NCI-H2107 treated with DMSO at 0.1 percent for 48 hours (cell line): ENCODE measurements at regions not wholly inside any gene's neighbourhood (a gene's known extent, or its start where the extent isn't known, plus 50 kb on each side); places are given as distances from the start of the nearest gene placed in this dataset.
"Not testable (repeated sequence)": the region's sequence is repeated elsewhere in the genome, so short reads cannot be mapped to it uniquely, and the experiment has no call there.

ENCODE experiments used
- DNase-seq: peaks from one replicate; lab custom pipeline; 2025; ENCODE audit not compliant: unreplicated experiment; lab: John Stamatoyannopoulos, UW

GRCh38 chr1:96144636-96145035 is 576.9 kb upstream of the PTBP2 start:
- no peak for DNase-seq

DNA sequence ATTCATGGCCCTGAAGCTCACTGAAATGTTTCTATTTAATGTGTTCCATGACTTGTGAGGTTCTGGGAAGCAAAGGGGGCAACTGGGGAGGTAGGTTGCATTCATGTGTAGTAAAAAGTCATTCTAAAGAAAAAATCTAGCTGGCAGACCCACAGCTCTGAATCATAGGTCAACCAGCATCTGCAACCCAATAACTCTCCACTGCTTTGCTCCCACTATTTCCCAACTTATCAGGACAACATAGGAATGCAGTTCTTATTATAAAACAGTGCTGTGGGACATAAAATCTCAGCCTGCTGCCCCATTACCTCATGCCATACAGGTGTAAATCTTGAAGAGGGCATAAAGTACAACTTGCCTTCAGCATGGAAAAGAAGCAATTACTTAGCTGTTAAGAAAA is 576.1 kb upstream of the PTBP2 start:
- DNase-seq, result no peak

DNA sequence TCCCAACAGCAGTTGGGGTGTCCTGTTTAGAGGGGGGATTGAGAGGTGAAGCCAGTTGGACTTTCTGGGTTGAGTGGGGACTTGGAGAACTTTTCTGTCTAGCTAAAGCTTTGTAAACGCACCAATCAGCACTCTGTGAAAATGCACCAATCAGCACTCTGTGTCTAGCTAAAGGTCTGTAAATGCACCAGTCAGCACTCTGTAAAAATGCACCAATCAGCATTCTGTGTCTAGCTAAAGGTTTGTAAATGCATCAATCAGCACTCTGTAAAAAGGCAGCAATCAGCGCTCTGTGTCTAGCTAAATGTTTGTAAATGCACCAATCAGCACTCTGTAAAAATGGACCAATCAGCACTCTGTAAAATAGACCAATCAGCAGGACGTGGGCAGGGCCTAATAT is 568.6 kb upstream of the PTBP2 start:
- not testable (repeated sequence) for DNase-seq

- no peak for DNase-seq
These were observed 564.5 kb upstream of the PTBP2 start for GRCh38 chr1:96157101-96157500.

DNA sequence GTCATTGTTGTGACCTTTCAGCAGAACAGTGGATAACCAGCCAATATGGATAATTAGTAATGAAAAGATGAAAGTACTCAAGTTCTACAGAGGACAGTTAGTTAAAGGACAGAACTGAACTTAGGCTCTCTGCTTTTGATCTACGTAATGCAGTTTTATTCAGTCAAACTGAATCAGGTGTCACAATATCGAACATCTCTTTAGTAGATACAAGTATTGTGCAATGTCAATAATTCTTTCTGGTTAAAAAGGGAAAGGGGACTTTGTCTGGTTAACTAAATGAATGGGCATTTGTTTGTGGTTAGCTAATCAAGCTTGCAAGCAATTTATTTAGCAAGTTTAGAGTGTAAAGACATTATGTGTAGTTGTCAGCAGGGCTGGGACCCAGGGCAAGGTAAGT is 562.2 kb upstream of the PTBP2 start:
- DNase-seq, result no peak

DNA sequence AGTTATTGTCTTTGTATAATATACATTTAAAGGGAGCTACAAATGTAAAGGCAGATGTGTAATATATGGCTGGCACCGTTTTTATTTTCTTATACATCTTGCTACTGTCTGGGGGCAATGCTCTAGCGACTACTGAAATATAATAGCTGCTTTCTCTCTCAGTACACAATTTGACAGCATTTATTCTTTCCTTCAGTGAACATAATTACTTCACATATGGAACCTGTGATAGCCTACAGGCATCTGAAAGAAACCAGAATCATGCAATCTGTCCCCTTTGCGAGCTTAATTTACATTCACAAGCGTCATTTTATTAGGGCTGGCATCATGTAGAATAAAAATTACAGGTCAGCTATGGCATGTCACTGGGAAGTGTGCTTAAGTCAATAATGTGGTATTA is 557.5 kb upstream of the PTBP2 start:
- no peak for DNase-seq

GRCh38 chr1:96178053-96178452 is 543.5 kb upstream of the PTBP2 start:
- DNase-seq, result no peak

GRCh38 chr1:96183485-96183884 is 538.1 kb upstream of the PTBP2 start:
- DNase-seq, result no peak

DNA sequence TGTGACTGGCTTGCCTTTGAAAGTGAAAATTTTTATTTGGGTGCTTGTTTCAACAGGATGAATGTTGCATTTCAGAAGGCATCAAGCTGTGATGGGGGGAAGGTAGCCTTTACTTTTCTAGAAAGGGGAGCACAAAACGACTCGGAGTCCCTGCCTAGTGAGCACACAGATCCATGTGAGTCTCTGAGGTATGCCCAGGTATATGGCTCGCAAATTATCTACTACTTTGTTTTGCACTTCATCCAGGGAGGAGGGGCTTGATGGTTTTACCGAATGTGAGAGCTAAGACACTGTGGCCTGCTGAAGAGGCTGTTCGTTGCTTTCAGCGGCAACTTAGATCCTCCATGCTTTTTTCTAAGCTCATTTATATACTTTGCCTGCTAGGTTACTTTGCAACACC is 537.7 kb upstream of the PTBP2 start:
- DNase-seq, result no peak

DNA sequence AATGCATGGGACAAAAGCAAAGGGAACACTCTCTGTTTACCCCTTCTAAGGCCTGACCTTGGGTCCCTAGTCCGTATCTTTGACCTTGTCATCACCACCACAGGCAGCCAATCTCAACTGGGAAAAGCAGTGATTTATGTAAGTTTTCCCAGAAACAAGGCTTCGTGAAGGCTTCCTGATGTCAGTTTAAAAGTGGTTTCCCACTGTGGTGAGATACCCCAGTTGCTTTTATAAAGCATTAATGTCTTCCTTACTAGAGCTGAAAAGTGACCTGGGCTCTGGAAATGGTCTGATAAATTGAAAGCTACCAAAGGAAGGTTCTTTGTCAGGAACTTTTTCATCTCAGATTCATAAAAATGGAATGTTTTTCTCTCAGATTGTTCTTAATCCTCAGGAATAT is 536.4 kb upstream of the PTBP2 start:
- DNase-seq, result no peak

DNA sequence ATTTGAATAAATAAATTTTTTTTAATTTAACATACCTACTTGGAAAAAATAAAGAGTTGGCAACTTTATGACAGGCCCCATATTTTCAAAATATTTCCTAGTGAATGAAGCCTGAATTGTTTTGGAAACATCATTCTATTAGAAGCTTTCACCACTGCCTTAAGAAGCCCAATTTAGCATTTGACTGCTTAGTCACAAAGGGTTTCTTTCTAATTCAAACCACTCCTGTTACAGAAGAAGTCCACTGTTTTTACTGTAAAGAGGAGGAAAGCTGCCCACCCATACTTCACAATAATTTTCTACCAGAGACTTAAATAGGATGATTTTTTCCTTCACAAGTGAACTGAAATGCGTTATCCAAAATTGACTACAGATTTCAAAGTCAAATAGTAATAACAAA is 534.6 kb upstream of the PTBP2 start:
- no peak for DNase-seq

DNA sequence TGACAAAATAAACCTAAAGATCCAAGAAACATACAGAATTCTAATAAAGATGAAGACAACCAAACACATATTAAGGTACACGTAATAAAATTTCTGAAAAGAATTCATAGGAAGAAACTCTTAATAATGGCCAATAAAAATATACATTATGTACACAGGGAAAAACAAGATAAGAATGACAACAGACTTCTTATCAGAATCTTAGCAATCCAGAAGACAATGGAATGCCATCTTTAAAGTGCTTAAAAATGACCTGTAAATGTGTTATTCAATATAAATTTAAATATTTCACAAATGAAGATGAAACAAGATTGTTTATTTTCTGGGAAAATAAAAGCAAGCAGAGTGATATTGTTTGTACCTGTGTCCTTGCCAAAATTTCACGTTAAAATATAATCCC is 530.4 kb upstream of the PTBP2 start:
- no peak for DNase-seq

DNA sequence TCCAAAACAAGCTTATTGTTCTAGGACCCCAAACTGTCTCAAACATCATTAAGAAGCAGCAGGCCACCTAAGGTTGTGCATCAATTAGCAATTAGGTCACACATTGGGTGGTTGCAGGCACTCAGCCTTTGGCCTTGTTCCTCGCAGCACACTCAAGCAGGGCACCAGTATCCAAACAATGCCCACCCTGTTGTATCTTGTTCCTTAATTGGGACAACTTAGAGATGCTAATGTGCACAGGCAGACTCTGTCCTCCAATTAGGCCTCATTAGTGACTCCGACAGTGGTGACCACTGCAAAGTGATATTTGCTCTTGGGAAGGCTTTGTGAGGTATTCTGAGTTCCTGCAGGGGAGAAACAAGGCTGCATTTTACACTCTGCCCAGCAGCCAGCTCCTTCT is 515.1 kb upstream of the PTBP2 start:
- no peak for DNase-seq

DNA sequence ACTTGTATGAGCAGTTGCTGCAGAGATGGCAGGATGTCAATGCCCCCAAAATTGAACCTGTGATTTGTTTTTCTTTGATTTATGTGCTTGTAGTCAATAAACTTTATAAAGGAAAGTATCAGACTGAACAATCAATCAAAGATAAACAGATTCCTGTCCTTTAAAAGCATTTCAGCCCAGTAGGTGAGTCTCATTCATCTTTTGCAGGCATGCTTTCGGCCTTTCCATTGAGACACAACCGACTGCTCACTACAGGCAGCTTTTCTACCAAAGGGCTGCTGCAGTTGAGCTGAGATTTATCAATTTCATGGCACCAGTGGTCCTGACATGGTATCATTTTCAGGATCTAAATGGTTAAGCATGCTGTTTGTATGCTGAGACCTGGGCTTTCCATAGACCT is 513.6 kb upstream of the PTBP2 start:
- DNase-seq, result no peak

DNA sequence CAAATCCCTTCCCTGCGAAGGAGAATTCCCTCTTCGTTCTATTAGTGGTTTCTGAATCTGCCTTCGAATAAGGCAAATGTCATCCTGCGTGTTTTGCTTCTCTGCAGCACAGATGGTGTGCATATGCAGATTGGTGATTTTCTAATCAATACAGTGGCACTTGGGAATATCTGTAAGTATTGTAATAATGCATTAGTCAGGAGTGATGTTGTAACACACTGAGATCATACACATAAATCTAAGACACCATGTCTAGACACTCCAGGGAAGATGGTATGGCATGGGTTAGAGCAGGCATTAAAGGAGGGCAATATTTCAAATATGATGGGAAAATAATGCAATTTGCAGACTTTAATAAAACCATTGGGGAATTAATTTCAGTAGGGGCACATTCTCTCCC is 513.2 kb upstream of the PTBP2 start:
- no peak for DNase-seq

DNA sequence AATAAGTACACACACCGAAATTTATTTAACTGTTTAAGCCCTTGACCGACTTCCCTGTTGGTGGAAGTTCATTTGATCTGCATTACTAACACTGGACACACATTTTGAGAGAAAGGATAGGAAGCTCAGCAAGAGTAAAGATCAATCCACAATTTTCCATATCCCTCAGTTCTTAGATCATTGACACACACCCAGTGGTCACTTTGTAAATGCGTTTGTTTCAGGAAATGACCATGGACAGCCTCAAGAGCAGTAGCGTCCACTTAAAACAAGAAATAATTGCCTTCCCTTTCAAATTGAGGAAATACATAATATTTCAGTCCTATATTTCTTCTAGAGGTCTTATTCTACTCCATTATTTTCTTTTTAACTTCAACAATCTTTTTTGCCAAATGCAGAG is 511.5 kb upstream of the PTBP2 start:
- no peak for DNase-seq

- no peak for DNase-seq
These were observed 510.4 kb upstream of the PTBP2 start for GRCh38 chr1:96211202-96211601.

DNA sequence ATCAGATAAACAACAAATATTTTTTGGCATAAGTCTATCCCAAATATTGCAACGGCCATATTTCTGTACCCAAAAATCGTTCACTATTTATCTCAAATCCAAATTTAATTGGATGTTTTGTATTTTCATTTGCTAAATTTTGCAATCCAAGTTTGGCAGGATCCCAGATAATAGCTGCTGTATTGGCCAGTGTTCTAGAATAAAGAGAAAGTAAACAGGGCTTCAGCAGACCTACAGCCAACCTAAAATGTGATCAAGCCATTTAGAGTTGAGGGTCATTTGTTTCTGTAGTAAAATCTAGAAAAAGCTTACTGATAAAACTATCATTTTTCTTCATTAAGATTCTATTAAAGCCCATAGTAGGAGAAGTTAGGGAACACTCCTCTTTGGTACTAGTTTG is 506.6 kb upstream of the PTBP2 start:
- DNase-seq, result no peak

- no peak for DNase-seq
These were observed 500.9 kb upstream of the PTBP2 start for GRCh38 chr1:96220651-96221050.

- DNase-seq, result no peak
These were observed 498.9 kb upstream of the PTBP2 start for GRCh38 chr1:96222701-96223100.

- not testable (repeated sequence) for DNase-seq
These were observed 497.4 kb upstream of the PTBP2 start for GRCh38 chr1:96224229-96224628.

DNA sequence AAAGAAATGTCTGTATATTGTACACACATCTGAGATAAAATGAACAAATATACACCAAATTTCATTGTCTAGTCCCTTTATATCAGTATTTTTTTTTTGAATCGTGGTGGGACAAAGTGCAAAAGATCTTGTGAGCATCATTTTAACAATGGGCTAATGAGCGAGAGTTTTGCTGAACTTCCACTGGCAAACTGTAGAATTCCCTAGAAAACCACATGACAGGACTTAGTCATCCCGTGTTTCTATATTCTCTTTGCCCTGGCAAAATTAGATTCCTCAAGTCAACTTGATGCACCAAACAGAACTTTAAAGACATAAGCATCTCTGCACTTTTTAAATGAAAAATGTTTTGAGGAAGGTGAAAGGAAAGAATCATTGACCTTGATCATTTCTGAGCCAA is 488.2 kb upstream of the PTBP2 start:
- no peak for DNase-seq

DNA sequence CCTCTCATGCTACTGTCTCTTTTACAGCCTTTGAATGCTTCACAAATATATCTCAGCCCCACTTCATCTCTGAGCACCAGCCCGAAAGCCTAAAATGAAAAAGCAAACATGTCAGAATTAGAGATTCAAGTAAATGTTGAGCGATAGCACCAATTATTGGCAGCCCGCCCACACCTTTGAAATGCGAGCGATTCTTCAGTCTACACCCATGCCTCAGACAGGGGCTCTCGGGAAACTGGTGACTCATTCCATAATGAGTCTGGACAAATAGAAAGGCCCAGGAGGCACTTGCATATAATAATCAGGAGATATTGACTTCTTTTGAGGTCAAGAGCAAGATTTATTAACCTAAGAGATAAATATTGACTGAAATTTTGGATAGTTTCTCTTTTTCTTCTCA is 487.3 kb upstream of the PTBP2 start:
- DNase-seq, result no peak

GRCh38 chr1:96236156-96236739 is 485.3 kb upstream of the PTBP2 start:
- DNase-seq, result no peak
